Right lobe of liver (tissue), 6 donors: ENCODE measurements at regions not wholly inside any gene's neighbourhood (a gene's known extent, or its start where the extent isn't known, plus 50 kb on each side); places are given as distances from the start of the nearest gene placed in this dataset.
"Not testable (repeated sequence)": the region's sequence is repeated elsewhere in the genome, so short reads cannot be mapped to it uniquely, and the experiment has no call there.

Source experiments
- ATAC-seq, 4 donors: fragments of 200-7000 bp; cut with Tn5 transposase; one replicate each; pipeline ENCODE4 v1.9.1; 2020; ENCODE audit warnings: mild to moderate bottlenecking in 4 of 4, moderate library complexity in 4 of 4
- DNase-seq, 3 donors: peaks; one replicate each; pipeline ENCODE4 v3.0.0-alpha.2; 2020
- H3K27ac ChIP-seq, 3 donors: fragments of 200-600 bp; one replicate each; pipeline ENCODE4 v1.8.0; 2022
- H3K27me3 ChIP-seq, 2 donors: fragments of 200-600 bp; one replicate each; pipeline ENCODE4 v1.8.0; 2022
- H3K36me3 ChIP-seq, 4 donors: fragments of 200-600 bp; sonication (generic) in 1 of 4; one replicate each; pipeline versions ENCODE4 v1.5.1 to v1.8.0; 2017 to 2022; ENCODE audit warnings: control low read depth in 1 of 4
- H3K4me1 ChIP-seq, 4 donors: fragments of 200-600 bp; sonication (generic) in 1 of 4; one replicate each; pipeline versions ENCODE4 v1.5.1 to v1.8.0; 2017 to 2022; ENCODE audit warnings: control low read depth in 1 of 4
- H3K4me3 ChIP-seq, 3 donors: fragments of 200-600 bp; one replicate each; pipeline ENCODE4 v1.8.0; 2022
- H3K9me3 ChIP-seq, 4 donors: fragments of 200-600 bp; sonication (generic) in 1 of 4; one replicate each; pipeline versions ENCODE4 v1.5.1 to v1.8.0; 2017 to 2022; ENCODE audit warnings: control low read depth in 1 of 4
- POLR2A ChIP-seq: fragments of 450-650 bp; IDR thresholded peaks from one replicate; pipeline ENCODE4 v1.6.1; 2017; ENCODE audit warnings: antibody characterized with exemption, mild to moderate bottlenecking
- WGBS: methylation state at CpG from one replicate; pipeline ENCODE4 v1.1.6; 2018; ENCODE audit warnings: low coverage, low lambda C conversion rate; ENCODE audit not compliant: insufficient coverage; ENCODE audit errors: missing lambda C conversion rate; 5-methylcytosine and 5-hydroxymethylcytosine counted together
- intact Hi-C, 2 donors: fragments of 100-400 bp; cut with DNase I; formaldehyde crosslinking; loops; one replicate each; pipeline versions ENCODE4 v1.11.2 to v1.14.1; 2022
- TF ChIP-seq, protein P1 (sequence below), 4 donors: fragments of 200-600 bp in 3 of 4; fragments of 450-650 bp in 1 of 4; IDR thresholded peaks; one replicate each; pipeline versions ENCODE4 v1.5.1 to v1.8.0; 2016 to 2022; ENCODE audit warnings: antibody characterized with exemption in 4 of 4, mild to moderate bottlenecking in 2 of 4
- donor health status: DM: no; HTN: yes; CAD: no.
- donor health status: DM: no; HTN: no; CAD: no.
- donor health status: DM: no; HTN: no; CAD: no.
- donor health status: DM: no; HTN: yes; CAD: no.
- donor health status: DM: no; HTN: yes; CAD: no.

DNA sequence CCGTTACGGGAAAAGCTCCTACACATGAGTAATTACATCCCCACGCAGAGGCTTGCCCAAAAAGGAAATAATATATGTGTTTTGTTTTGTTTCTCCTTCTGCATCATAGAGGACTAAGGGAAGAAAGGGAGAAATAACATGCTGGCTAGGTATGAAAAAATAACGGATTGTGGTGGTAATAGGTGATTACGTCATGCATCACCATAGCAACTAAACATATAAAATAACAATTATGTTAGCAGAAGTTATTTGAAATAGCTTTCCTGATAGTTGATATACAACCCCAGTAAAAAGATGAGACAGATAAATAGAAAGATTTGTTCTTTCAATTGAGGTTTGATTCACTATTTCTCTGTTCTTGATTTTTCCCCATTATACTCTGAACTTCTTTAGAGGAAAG lies 518.0 kb downstream of the ZNF516 start:
- DNase-seq: no peak
- no peaks in the 10 kb centered on the region for H3K4me1 ChIP-seq
- TF ChIP-seq POLR2A: no peak
- TF ChIP-seq, protein P1, sequence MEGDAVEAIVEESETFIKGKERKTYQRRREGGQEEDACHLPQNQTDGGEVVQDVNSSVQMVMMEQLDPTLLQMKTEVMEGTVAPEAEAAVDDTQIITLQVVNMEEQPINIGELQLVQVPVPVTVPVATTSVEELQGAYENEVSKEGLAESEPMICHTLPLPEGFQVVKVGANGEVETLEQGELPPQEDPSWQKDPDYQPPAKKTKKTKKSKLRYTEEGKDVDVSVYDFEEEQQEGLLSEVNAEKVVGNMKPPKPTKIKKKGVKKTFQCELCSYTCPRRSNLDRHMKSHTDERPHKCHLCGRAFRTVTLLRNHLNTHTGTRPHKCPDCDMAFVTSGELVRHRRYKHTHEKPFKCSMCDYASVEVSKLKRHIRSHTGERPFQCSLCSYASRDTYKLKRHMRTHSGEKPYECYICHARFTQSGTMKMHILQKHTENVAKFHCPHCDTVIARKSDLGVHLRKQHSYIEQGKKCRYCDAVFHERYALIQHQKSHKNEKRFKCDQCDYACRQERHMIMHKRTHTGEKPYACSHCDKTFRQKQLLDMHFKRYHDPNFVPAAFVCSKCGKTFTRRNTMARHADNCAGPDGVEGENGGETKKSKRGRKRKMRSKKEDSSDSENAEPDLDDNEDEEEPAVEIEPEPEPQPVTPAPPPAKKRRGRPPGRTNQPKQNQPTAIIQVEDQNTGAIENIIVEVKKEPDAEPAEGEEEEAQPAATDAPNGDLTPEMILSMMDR (IDR thresholded peaks at IDR 0.05): no peak
- no peaks in the 10 kb centered on the region for H3K9me3 ChIP-seq
- no peak overlapping the region for H3K4me3 ChIP-seq
- ATAC-seq: no peak
- intact Hi-C loops: no loop called here
- H3K36me3 ChIP-seq: no peaks in the 10 kb centered on the region
- no peaks in the 10 kb centered on the region for H3K27me3 ChIP-seq
- 74% methylated on average over 5 of the region's 5 CpGs for WGBS
- H3K27ac ChIP-seq: no peak overlapping the region

DNA sequence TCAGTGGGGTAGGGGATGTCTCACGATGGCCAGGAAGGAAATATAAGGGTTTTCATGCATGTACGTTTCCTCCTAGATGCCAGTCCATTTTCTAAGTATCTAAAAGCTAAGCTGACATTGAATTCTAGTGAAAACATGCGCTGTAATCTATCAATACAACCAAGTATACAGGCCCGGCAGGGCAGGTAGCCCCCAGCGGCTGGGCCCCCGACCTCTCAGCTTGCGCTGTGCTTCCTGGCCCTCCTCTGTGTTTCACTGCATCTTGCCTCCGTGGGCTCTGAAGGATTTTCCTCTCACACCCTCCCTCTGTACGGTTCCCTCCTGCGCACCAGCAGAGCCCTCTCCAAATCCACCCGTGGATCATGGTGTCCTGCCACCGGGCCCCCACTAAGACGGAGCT lies 524.8 kb downstream of the ZNF516 start:
- no peaks in the 10 kb centered on the region for H3K36me3 ChIP-seq
- no peak overlapping the region for H3K27ac ChIP-seq
- intact Hi-C loops: no loop called here
- 69% methylated on average over 9 of the region's 13 CpGs for WGBS
- DNase-seq: no peak
- H3K27me3 ChIP-seq: no peaks in the 10 kb centered on the region
- H3K4me1 ChIP-seq: no peaks in the 10 kb centered on the region
- H3K9me3 ChIP-seq: no peaks in the 10 kb centered on the region
- H3K4me3 ChIP-seq: no peak overlapping the region
- TF ChIP-seq, protein P1 (IDR thresholded peaks at IDR 0.05): no peak
- TF ChIP-seq POLR2A: no peak
- no peak for ATAC-seq

DNA sequence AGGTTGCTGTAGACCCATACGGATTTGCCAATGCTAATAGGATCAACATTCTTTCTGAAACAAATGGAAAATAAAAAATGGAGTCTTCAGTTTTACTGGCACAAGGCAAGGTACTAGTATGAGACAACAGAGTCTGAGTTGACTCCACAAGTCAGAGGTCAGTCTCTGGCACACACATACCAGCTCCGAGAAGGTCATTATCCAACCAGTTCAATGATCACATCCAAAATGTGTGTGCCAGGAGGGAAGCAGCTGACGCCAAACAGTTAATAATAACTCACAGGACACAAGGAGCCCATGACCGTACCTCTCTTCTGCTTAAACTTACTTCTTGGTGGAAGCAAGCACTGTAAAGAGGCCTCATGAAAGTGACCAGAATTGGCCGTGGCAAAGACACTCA lies 528.6 kb downstream of the ZNF516 start:
- WGBS: 47% methylated on average over 5 of the region's 5 CpGs
- no peak for ATAC-seq
- Histone ChIP-seq H3K27me3 (no peaks in the 10 kb centered on the region), H3K36me3 (no peaks in the 10 kb centered on the region), H3K4me3 (no peak overlapping the region), H3K4me1 (no peaks in the 10 kb centered on the region), H3K9me3 (no peaks in the 10 kb centered on the region), H3K27ac (no peak overlapping the region)
- TF ChIP-seq, protein P1 (IDR thresholded peaks at IDR 0.05): no peak
- TF ChIP-seq POLR2A: no peak
- no peak for DNase-seq
- intact Hi-C loops: no loop called here

DNA sequence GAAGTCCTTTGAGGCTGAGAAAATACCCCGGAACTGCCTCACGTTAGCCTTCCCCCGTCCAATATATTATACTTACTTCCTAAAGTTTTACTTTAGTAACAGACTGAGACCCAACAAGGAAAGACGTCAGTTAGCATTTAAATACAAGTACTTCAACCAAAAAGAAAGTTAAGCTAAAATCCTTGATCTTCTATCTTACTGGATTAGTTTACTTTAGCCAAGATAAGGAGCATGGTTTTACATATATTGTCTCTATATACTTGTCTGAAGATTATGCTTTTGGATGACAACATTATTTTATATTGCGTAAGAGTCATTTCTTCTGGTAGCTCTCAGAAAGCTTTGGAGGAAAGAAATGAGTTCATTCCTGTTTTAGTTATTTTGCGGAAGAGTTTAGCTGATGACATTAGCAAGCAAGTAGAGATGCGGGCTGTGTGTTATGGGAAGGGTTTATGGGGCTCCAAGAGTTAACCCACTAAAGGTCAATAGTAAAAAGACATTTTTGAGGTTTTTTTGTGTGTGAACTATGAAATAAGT lies 532.9 kb downstream of the ZNF516 start:
- intact Hi-C loops: no loop called here
- Histone ChIP-seq H3K27me3 (no peaks in the 10 kb centered on the region), H3K4me1 (no peaks in the 10 kb centered on the region), H3K4me3 (no peak overlapping the region), H3K36me3 (no peaks in the 10 kb centered on the region), H3K27ac (no peak overlapping the region), H3K9me3 (no peaks in the 10 kb centered on the region)
- ATAC-seq: no peak
- no peak for DNase-seq
- WGBS: 60% methylated on average over 7 of the region's 7 CpGs
- TF ChIP-seq, protein P1 (IDR thresholded peaks at IDR 0.05): no peak
- no peak for TF ChIP-seq POLR2A

DNA sequence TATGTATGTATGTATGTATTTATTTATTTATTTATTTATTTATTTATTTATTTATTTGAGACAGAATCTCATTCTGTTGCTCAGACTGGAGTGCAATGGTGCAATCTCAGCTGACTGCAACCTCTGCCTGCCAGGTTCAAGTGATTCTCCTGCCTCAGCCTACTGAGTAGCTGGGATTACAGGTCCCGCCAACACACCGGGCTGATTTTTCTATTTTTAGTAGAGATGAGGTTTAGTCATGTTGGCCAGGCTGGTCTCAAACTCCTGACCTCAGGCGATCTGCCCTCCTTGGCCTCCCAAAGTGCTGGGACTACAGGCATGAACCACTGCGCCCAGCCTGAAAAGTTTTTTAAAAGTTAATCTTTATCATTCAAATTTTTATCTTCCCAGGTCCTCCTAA lies 532.9 kb upstream of the SMIM21 start:
- H3K27ac ChIP-seq, H3K27me3 ChIP-seq, H3K4me3 ChIP-seq, DNase-seq, H3K36me3 ChIP-seq, H3K9me3 ChIP-seq, H3K4me1 ChIP-seq, ATAC-seq, intact Hi-C loops: not testable (repeated sequence)
- 45% methylated on average over 4 of the region's 4 CpGs for WGBS
